ENCODE measurements at regions not wholly inside any gene's neighbourhood (a gene's known extent, or its start where the extent isn't known, plus 50 kb on each side); places are given as distances from the start of the nearest gene placed in this dataset.

DNA sequence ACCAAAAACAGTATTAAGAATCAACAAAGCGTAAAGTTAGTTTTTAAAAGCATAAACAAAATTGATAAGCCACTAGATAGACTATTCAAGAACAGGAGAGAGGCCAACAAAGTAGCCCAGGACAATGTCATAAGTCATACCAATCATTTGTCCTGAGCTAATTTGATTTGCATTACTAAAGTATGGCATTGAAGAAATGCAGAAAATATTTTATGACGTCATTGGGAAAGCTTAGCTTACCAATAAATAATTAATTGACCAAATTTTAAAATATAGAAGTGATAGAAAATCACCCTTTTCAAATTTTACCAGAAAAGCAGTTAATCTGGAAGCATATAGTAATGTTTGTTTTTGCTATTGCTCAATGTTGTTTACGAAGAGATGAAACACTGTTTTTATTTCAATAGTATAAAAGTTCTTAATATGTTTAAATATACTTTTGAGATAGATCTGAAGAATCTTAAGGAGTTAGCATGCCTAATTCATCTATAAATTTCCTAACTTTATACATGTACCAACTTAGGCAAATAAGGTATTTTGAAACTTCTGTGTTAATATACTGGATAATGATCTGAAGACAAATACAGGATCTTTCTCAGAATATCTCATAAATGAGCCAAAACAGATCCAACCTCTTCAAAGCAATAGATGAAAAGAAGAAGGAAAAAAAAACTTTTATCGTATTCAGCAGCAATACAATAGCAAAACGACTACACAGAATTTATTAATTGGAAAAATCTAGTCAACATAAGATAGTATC, 1118.5 kb downstream of the SLC16A7 start:
- H3K4me3 ChIP-seq (ENCODE audit: control insufficient read depth in 2 of 3, extremely low read depth in 1 of 3, insufficient read depth in 2 of 3, low read depth in 1 of 3, low read length in 3 of 3): no peak overlapping the region
- H2AFZ ChIP-seq (ENCODE audit: control insufficient read depth, low read length): no peak overlapping the region
- no peak overlapping the region for H3K27ac ChIP-seq (ENCODE audit: control insufficient read depth, insufficient read depth, low read length)
- no peak overlapping the region for H3K4me2 ChIP-seq (ENCODE audit: control insufficient read depth, extremely low read depth, insufficient read depth, low read depth, low read length)
- no peaks in the 10 kb centered on the region for H3K4me1 ChIP-seq (ENCODE audit: control insufficient read depth, extremely low read depth, insufficient read depth, low read length)
- H3K27me3 ChIP-seq (ENCODE audit: control insufficient read depth, extremely low read depth, insufficient read depth, low read length): no peaks in the 10 kb centered on the region
- H3K9ac ChIP-seq (ENCODE audit: control insufficient read depth, extremely low read depth, insufficient read depth, low read length): no peak overlapping the region
- H3K9me3 ChIP-seq (ENCODE audit: control insufficient read depth, low read depth, low read length): no peaks in the 10 kb centered on the region
- no peaks in the 10 kb centered on the region for H3K79me2 ChIP-seq (ENCODE audit: control insufficient read depth, insufficient read depth, low read length)
- H4K20me1 ChIP-seq (ENCODE audit: control insufficient read depth, extremely low read depth, insufficient read depth, low read length): no peaks in the 10 kb centered on the region
- dilution Hi-C loops (cut with MboI; ENCODE audit: extremely low pct_ligation_motif_present, low sequenced_read_pairs): no loop called here
- no peak for FAIRE-seq
- H3K9me1 ChIP-seq (ENCODE audit: control insufficient read depth, extremely low read depth, insufficient read depth, low read length): no peaks in the 10 kb centered on the region
- DNase-seq (ENCODE audit: low read depth, low spot score): no peak
- TF ChIP-seq, protein P1, sequence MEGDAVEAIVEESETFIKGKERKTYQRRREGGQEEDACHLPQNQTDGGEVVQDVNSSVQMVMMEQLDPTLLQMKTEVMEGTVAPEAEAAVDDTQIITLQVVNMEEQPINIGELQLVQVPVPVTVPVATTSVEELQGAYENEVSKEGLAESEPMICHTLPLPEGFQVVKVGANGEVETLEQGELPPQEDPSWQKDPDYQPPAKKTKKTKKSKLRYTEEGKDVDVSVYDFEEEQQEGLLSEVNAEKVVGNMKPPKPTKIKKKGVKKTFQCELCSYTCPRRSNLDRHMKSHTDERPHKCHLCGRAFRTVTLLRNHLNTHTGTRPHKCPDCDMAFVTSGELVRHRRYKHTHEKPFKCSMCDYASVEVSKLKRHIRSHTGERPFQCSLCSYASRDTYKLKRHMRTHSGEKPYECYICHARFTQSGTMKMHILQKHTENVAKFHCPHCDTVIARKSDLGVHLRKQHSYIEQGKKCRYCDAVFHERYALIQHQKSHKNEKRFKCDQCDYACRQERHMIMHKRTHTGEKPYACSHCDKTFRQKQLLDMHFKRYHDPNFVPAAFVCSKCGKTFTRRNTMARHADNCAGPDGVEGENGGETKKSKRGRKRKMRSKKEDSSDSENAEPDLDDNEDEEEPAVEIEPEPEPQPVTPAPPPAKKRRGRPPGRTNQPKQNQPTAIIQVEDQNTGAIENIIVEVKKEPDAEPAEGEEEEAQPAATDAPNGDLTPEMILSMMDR (optimal IDR thresholded peaks at IDR 0.05 in 1 of 3, IDR thresholded peaks at IDR 0.05 in 1 of 3, conservative IDR thresholded peaks at IDR 0.05 in 1 of 3; ENCODE audit: extremely low read depth in 1 of 3, insufficient read depth in 2 of 3, low read length in 3 of 3): no peak
- no peak for TF ChIP-seq EZH2 (IDR thresholded peaks at IDR 0.05; ENCODE audit: low read length)
- H3K36me3 ChIP-seq (ENCODE audit: control insufficient read depth in 2 of 2, extremely low read depth in 1 of 2, insufficient read depth in 2 of 2, low read length in 2 of 2): no peaks in the 10 kb centered on the region

DNA sequence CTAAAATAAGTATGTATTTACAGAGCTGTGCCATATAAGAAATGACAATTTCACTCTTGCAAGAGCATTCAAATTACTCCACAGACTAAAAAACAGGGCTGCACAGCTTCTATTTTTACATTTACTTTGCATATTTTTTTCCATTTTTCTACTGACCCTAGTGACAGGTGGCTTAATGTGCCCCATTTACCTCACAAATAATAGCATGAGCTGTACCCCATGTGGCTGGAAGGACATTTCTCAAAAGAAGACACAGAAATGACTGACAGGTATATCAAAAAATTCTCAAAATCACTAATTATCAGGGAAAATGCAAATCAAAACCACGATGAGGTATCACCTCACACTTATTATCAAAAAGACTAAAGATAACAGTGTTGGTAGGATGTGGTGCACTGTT, 1128.6 kb downstream of the SLC16A7 start:
- dilution Hi-C loops (cut with MboI; ENCODE audit: extremely low pct_ligation_motif_present, low sequenced_read_pairs): no loop called here
- FAIRE-seq (no peak), DNase-seq (ENCODE audit: low read depth, low spot score) (no peak)
- no peaks in the 10 kb centered on the region for H3K79me2 ChIP-seq (ENCODE audit: control insufficient read depth, insufficient read depth, low read length)
- TF ChIP-seq, protein P1 (optimal IDR thresholded peaks at IDR 0.05 in 1 of 3, IDR thresholded peaks at IDR 0.05 in 1 of 3, conservative IDR thresholded peaks at IDR 0.05 in 1 of 3; ENCODE audit: extremely low read depth in 1 of 3, insufficient read depth in 2 of 3, low read length in 3 of 3): no peak
- no peak for TF ChIP-seq EZH2 (IDR thresholded peaks at IDR 0.05; ENCODE audit: low read length)
- H3K4me2 ChIP-seq (ENCODE audit: control insufficient read depth, extremely low read depth, insufficient read depth, low read depth, low read length): no peak overlapping the region
- no peaks in the 10 kb centered on the region for H3K27me3 ChIP-seq (ENCODE audit: control insufficient read depth, extremely low read depth, insufficient read depth, low read length)
- H3K36me3 ChIP-seq (ENCODE audit: control insufficient read depth in 2 of 2, extremely low read depth in 1 of 2, insufficient read depth in 2 of 2, low read length in 2 of 2): no peaks in the 10 kb centered on the region
- H4K20me1 ChIP-seq (ENCODE audit: control insufficient read depth, extremely low read depth, insufficient read depth, low read length): no peaks in the 10 kb centered on the region
- H3K9me3 ChIP-seq (ENCODE audit: control insufficient read depth, low read depth, low read length): no peaks in the 10 kb centered on the region
- no peaks in the 10 kb centered on the region for H3K9me1 ChIP-seq (ENCODE audit: control insufficient read depth, extremely low read depth, insufficient read depth, low read length)
- H3K9ac ChIP-seq (ENCODE audit: control insufficient read depth, extremely low read depth, insufficient read depth, low read length): no peak overlapping the region
- H3K4me3 ChIP-seq (ENCODE audit: control insufficient read depth in 2 of 3, extremely low read depth in 1 of 3, insufficient read depth in 2 of 3, low read depth in 1 of 3, low read length in 3 of 3): no peak overlapping the region
- no peaks in the 10 kb centered on the region for H3K4me1 ChIP-seq (ENCODE audit: control insufficient read depth, extremely low read depth, insufficient read depth, low read length)
- no peak overlapping the region for H2AFZ ChIP-seq (ENCODE audit: control insufficient read depth, low read length)
- no peak overlapping the region for H3K27ac ChIP-seq (ENCODE audit: control insufficient read depth, insufficient read depth, low read length)
